Mesendoderm (in vitro differentiated cells): ENCODE measurements at regions not wholly inside any gene's neighbourhood (a gene's known extent, or its start where the extent isn't known, plus 50 kb on each side); places are given as distances from the start of the nearest gene placed in this dataset.
A peak's percentile ranks its signal among the peaks of the same experiment; 100 is the strongest.

Source experiments
- DNase-seq: peaks from one replicate; pipeline ENCODE4 v3.0.0; 2013
- H2AK5ac ChIP-seq: 2 replicates; pipeline ENCODE4 v1.6.1; 2013; ENCODE audit warnings: low read length, inconsistent platforms
- H2BK120ac ChIP-seq: 2 replicates; pipeline ENCODE4 v1.6.1; 2013; ENCODE audit warnings: low read depth, mild to moderate bottlenecking, low read length, moderate library complexity, mixed read lengths
- H2BK15ac ChIP-seq: replicated peaks from 2 replicates; pipeline ENCODE4 v1.6.1; 2013; ENCODE audit warnings: low read depth, mild to moderate bottlenecking, moderate library complexity
- H2BK5ac ChIP-seq: 2 replicates; pipeline ENCODE4 v1.6.1; 2013; ENCODE audit warnings: low read length, inconsistent platforms
- H3K18ac ChIP-seq: 2 replicates; pipeline ENCODE4 v1.6.1; 2013; ENCODE audit warnings: mild to moderate bottlenecking, low read length, mixed read lengths
- H3K23ac ChIP-seq: one replicate; pipeline ENCODE4 v1.6.1; 2013; ENCODE audit warnings: low read length
- H3K27ac ChIP-seq: 2 replicates; pipeline ENCODE4 v1.5.1; 2013; ENCODE audit warnings: low read depth, mild to moderate bottlenecking, inconsistent platforms, low read length, moderate library complexity
- H3K27me3 ChIP-seq: 2 replicates; pipeline ENCODE4 v1.6.1; 2013; ENCODE audit warnings: low read length, control low read depth, mild to moderate bottlenecking, inconsistent platforms; ENCODE audit not compliant: insufficient read depth, poor library complexity
- H3K36me3 ChIP-seq: 2 replicates; pipeline ENCODE4 v1.6.1; 2013; ENCODE audit warnings: low read length, inconsistent platforms; ENCODE audit not compliant: control insufficient read depth, insufficient read depth
- H3K4ac ChIP-seq: one replicate; pipeline ENCODE4 v1.6.1; 2013; ENCODE audit warnings: low read depth, mild to moderate bottlenecking, low read length, moderate library complexity
- H3K4me1 ChIP-seq: 2 replicates; pipeline ENCODE4 v1.6.1; 2013; ENCODE audit warnings: low read depth, low read length, inconsistent platforms; ENCODE audit not compliant: control insufficient read depth
- H3K4me2 ChIP-seq: 2 replicates; pipeline ENCODE4 v1.6.1; 2013; ENCODE audit warnings: low read length
- H3K4me3 ChIP-seq: 2 replicates; pipeline ENCODE4 v1.5.1; 2013; ENCODE audit warnings: mild to moderate bottlenecking, low read length
- H3K56ac ChIP-seq: one replicate; pipeline ENCODE4 v1.6.1; 2013; ENCODE audit warnings: low read length
- H3K79me1 ChIP-seq: 2 replicates; pipeline ENCODE4 v1.6.1; 2013; ENCODE audit warnings: low read length, inconsistent platforms
- H3K79me2 ChIP-seq: 2 replicates; pipeline ENCODE4 v1.6.1; 2013; ENCODE audit warnings: mild to moderate bottlenecking, low read length; ENCODE audit not compliant: control insufficient read depth, insufficient read depth
- H3K9ac ChIP-seq: 2 replicates; pipeline ENCODE4 v1.6.1; 2013; ENCODE audit warnings: low read length, inconsistent platforms
- H4K5ac ChIP-seq: one replicate; pipeline ENCODE4 v1.6.1; 2013; ENCODE audit warnings: low read length
- H4K8ac ChIP-seq: one replicate; pipeline ENCODE4 v1.6.1; 2013; ENCODE audit warnings: low read depth, mild to moderate bottlenecking, control low read depth, low read length, moderate library complexity
- WGBS: extraction: QIAGEN DNeasy Blood & Tissue Kit; methylation state at CpG from one replicate; pipeline ENCODE4 v1.1.7; 2013; ENCODE audit warnings: low lambda C conversion rate, missing lambda C conversion rate; ENCODE audit not compliant: insufficient coverage; ENCODE audit errors: extremely low coverage; 5-methylcytosine and 5-hydroxymethylcytosine counted together

GRCh38 chr6:103379272-103379671 is 1480.4 kb downstream of the HACE1 start:
- Histone ChIP-seq H3K9ac (no peak overlapping the region), H3K36me3 (no peaks in the 10 kb centered on the region), H2AK5ac (no peak overlapping the region), H4K8ac (no peak overlapping the region), H3K4ac (no peak overlapping the region), H3K18ac (no peak overlapping the region), H3K4me3 (no peak overlapping the region), H3K27ac (no peak overlapping the region), H2BK15ac (no peak overlapping the region), H3K4me2 (no peak overlapping the region), H3K23ac (no peak overlapping the region), H2BK120ac (no peak overlapping the region), H3K79me2 (no peaks in the 10 kb centered on the region), H3K4me1 (no peaks in the 10 kb centered on the region), H3K79me1 (no peaks in the 10 kb centered on the region), H4K5ac (no peak overlapping the region), H3K27me3 (no peaks in the 10 kb centered on the region), H2BK5ac (no peak overlapping the region), H3K56ac (no peak overlapping the region)
- no CpG with 5 or more reads among the region's 2 CpGs for WGBS
- DNase-seq: no peak

- H3K4me2 ChIP-seq: no peak overlapping the region
- H4K8ac ChIP-seq: no peak overlapping the region
- H3K4me3 ChIP-seq: no peak overlapping the region
- H3K56ac ChIP-seq: no peak overlapping the region
- H3K79me1 ChIP-seq: no peaks in the 10 kb centered on the region
- no peak overlapping the region for H3K18ac ChIP-seq
- no peaks in the 10 kb centered on the region for H3K27me3 ChIP-seq
- no peak overlapping the region for H2BK120ac ChIP-seq
- H3K9ac ChIP-seq: no peak overlapping the region
- DNase-seq: peak; percentile 81
- H3K23ac ChIP-seq: no peak overlapping the region
- H3K4ac ChIP-seq: no peak overlapping the region
- no peak overlapping the region for H3K27ac ChIP-seq
- H3K36me3 ChIP-seq: no peaks in the 10 kb centered on the region
- H2BK15ac ChIP-seq: no peak overlapping the region
- H3K79me2 ChIP-seq: no peaks in the 10 kb centered on the region
- no peak overlapping the region for H2BK5ac ChIP-seq
- no peaks in the 10 kb centered on the region for H3K4me1 ChIP-seq
- H2AK5ac ChIP-seq: no peak overlapping the region
- H4K5ac ChIP-seq: no peak overlapping the region
Measured at GRCh38 chr6:103367212-103367611, 1492.5 kb downstream of the HACE1 start.

- Histone ChIP-seq H3K36me3 (no peaks in the 10 kb centered on the region), H3K9ac (no peak overlapping the region), H3K23ac (no peak overlapping the region), H4K8ac (no peak overlapping the region), H3K79me2 (no peaks in the 10 kb centered on the region), H2AK5ac (no peak overlapping the region), H3K4me3 (no peak overlapping the region), H4K5ac (no peak overlapping the region), H3K27me3 (no peaks in the 10 kb centered on the region), H3K4me1 (no peaks in the 10 kb centered on the region), H3K79me1 (no peaks in the 10 kb centered on the region), H2BK5ac (no peak overlapping the region), H3K4me2 (no peak overlapping the region), H2BK15ac (no peak overlapping the region), H3K56ac (no peak overlapping the region), H2BK120ac (no peak overlapping the region), H3K27ac (no peak overlapping the region), H3K4ac (no peak overlapping the region), H3K18ac (no peak overlapping the region)
- WGBS: no CpG with 5 or more reads among the region's 1 CpG
- no peak for DNase-seq
Measured at GRCh38 chr6:103356531-103356930, 1503.2 kb downstream of the HACE1 start.

- 100% methylated on average over 2 of the region's 2 CpGs for WGBS
- no peak overlapping the region for H3K4me2 ChIP-seq
Measured at GRCh38 chr6:103344554-103345163, 1515.1 kb downstream of the HACE1 start.

GRCh38 chr6:103335412-103335811 is 1524.3 kb downstream of the HACE1 start:
- Histone ChIP-seq H2BK15ac (no peak overlapping the region), H3K4ac (no peak overlapping the region), H4K5ac (no peak overlapping the region), H4K8ac (no peak overlapping the region), H2BK120ac (no peak overlapping the region), H3K9ac (no peak overlapping the region), H2BK5ac (no peak overlapping the region), H3K27me3 (no peaks in the 10 kb centered on the region), H2AK5ac (no peak overlapping the region), H3K18ac (no peak overlapping the region), H3K27ac (no peak overlapping the region), H3K4me2 (no peak overlapping the region), H3K36me3 (no peaks in the 10 kb centered on the region), H3K79me2 (no peaks in the 10 kb centered on the region), H3K4me3 (no peak overlapping the region), H3K4me1 (no peaks in the 10 kb centered on the region), H3K23ac (no peak overlapping the region), H3K56ac (no peak overlapping the region), H3K79me1 (no peaks in the 10 kb centered on the region)
- no CpG with 5 or more reads among the region's 2 CpGs for WGBS
- DNase-seq: no peak

More at GRCh38 chr6:103344554-103345163, 1515.1 kb downstream of the HACE1 start:
- Histone ChIP-seq H3K56ac (no peak overlapping the region), H3K36me3 (no peaks in the 10 kb centered on the region), H3K79me2 (no peaks in the 10 kb centered on the region), H3K27me3 (no peaks in the 10 kb centered on the region), H3K79me1 (no peaks in the 10 kb centered on the region), H4K8ac (no peak overlapping the region), H3K4me1 (no peaks in the 10 kb centered on the region), H3K23ac (no peak overlapping the region), H3K18ac (no peak overlapping the region), H2BK5ac (no peak overlapping the region), H3K27ac (no peak overlapping the region), H2AK5ac (no peak overlapping the region), H3K4ac (no peak overlapping the region), H2BK15ac (no peak overlapping the region), H4K5ac (no peak overlapping the region), H3K9ac (no peak overlapping the region), H2BK120ac (no peak overlapping the region), H3K4me3 (no peak overlapping the region)
- no peak for DNase-seq
